ENCODE measurements at regions not wholly inside any gene's neighbourhood (a gene's known extent, or its start where the extent isn't known, plus 50 kb on each side); places are given as distances from the start of the nearest gene placed in this dataset.
"Not testable (repeated sequence)": the region's sequence is repeated elsewhere in the genome, so short reads cannot be mapped to it uniquely, and the experiment has no call there.

DNA sequence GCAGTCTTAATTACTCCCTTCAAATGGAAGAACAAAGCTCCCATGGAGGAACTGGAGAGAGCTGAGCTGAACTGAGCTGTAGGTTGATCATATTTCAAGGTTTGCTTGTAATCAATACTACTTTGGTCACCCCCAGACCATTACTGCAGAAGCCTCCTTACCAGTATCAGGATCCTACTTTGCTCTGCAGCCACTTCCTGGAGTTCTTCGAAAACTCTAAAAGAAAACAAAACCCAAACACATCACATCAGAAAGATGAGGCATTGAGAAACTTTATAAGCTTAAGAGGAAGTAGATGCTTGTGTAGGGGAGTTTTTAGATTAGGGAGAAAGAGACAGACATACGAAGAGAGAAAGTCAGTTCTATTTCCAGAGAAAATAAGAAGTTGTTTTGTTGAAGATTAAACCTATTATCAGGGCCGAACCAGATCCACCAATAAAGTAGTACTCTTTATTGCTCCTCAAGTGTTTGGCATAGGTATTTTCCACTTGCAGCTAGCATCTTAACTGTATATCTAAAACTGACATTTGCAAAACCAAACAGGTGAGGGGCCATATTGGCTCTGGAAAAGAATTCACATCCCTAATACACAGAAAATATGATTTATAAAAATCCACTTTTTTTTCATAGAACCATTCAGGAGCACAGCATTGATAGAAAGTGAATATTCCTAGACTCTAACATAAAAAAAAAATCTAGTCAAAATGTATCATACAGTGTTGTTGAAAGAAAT lies 166.9 kb upstream of the KLF7 start:
- no peak for DNase-seq

DNA sequence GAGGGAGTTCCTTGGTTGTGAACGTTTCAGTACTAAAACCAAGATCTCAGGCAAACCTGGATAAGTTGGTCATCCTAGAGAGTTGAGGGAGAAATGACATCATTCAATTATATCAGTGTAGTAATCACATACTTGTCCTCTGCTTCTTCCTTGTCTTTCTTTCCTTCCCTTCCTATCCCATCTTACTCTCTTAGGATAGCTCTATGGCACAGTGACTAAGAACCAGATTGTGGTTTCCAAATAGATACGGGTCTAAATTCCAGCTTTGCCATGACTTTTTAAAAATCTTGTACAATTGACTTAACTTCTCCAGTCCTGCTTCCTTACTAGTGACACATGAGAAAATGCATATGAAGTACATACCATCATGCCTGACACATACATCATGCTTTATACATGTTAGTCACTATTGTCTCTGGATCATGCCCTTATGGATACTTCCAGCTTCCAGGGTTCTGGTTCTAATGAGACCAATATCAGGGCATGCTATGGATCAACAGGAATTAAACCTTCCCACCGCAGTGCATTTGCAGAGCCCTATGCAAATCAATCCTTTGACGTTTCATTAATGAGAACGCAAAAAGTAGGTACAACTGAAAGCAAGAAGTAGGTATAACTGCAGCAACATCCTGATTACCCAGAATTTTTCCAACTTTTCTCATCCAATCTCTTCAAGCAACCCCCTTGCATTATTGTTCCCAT lies 168.0 kb upstream of the KLF7 start:
- DNase-seq = no peak

DNA sequence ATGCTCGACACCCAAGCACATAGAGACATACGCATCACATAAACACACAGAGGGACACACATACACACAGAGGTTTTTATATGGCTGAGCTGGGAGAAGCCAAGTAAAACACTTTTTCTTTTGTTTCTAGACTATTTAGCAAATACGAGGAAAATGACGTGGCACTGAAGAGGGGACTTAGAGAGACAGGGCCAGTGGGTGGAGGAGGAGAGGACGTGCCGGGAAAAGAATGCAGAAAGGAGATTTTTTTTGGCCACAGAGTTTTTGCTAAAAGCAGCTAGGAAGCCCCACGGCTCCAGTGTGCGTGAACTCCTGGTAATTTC lies 168.5 kb upstream of the KLF7 start:
- no peak for DNase-seq

DNA sequence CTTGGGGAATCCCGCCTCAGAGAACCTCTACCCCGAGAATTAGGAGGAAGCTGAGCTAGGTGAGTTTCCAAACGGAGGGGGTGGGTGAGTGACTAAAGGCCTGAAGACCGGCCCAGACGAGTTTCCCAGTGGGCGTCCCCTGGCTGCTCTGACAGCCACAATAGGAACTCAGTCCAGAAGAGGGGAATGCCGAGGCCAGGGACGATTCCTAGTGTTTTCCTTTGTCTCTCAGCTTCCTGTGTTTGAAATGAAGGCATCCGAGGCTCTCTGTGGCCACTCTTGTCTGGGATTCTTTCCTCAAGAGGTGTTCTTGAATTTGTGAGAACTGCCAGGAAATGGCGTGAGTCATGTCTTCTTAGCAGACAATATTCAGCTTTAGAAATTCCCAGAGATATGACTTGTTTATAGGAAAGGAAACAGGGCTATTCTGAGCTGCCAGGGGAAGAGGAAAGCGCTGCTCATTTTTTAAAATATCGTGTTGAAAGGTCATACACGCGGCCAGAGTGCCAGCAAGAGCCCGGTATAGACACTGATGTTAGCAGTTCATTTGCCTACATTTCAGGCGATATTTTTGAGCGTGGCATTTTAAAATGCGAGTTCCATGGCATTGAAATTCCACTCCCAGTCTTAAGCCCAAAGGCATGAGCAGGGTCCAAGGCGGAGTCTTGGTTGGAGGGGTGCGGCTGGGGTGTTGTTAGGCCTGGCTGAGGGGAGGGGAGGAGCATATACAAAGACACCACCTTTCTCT lies 169.1 kb upstream of the KLF7 start:
- DNase-seq = peak; percentile 80

DNA sequence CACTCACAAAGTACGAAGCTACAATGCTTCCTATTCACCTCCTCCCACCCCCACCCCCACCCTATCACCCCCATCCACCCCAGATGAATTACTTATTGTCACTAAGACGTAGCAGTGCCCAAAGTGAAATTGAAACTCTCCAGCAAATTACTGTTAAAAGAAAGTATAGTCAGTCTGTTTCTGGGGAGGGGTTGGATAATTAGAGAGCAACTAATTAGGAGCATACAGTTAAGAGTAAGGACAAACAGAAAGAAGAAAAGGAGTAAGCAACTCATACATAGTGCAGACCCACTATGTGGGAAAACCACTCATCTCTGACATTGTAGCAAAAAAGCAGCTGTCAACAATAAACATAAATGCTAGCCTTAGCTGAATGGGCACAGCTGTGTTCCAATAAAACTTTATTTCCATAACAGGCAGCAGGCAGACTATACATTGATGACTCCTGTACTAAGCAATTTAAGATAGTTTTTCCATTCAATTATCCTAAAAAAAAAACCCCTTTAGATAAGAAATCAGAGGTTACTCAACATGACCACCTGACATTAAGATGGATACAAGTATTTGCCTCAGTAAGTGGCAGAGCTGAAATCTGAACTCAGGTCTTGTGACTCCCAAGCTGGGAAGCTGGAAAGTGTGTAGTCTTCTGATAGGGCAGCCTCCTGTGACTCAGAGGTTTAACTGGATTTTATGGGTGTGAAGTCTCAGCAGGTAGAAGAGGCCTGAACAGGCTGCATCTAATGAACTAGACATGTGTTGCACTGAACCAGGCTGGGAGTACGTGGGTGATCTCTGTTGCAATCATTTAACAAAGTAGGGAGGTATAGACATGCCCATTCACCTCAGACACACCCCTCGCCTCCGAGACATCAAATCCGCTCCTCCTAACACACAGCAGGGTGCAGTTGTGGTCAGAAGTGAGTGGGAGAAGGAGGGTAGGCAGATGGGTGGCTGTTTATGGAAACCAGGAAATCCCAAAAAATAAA lies 171.8 kb upstream of the KLF7 start:
- DNase-seq = no peak

DNA sequence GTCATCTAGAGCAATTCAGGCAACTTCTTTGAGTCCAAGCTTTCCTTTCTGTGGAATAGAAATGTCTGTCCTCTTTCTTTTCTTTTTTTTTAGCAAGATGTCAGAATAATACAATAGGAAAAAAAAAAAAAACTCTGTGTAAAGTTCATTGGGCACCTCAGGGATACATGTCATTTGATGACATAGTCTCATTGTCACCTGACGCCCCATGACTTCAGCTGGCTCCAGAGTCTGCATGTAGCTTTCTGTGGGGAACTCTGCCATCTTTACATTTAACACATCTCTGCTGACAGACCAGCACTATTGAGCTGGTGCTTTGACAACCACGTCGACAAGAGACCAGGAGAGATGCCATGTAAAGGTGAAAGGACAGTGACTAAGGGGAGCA lies 172.5 kb upstream of the KLF7 start:
- DNase-seq = no peak

DNA sequence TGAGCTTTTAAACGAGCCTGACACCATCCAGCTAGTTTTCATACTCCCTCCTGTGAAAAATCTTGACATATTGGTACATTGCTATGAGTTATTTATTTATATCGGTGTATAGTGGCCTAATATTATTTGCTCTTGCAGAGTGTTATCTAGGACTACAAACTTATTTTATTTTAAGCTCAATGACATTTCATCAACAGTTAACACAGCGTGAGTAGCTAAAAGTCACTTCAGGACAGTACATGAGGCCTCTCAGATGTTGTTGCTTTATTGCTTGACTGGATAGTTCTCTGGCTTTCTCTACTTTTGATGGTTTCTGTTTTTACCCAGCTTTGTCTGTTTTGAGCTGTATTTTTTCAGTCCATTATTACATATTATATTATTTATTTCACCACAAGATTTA lies 172.9 kb upstream of the KLF7 start:
- DNase-seq = no peak

DNA sequence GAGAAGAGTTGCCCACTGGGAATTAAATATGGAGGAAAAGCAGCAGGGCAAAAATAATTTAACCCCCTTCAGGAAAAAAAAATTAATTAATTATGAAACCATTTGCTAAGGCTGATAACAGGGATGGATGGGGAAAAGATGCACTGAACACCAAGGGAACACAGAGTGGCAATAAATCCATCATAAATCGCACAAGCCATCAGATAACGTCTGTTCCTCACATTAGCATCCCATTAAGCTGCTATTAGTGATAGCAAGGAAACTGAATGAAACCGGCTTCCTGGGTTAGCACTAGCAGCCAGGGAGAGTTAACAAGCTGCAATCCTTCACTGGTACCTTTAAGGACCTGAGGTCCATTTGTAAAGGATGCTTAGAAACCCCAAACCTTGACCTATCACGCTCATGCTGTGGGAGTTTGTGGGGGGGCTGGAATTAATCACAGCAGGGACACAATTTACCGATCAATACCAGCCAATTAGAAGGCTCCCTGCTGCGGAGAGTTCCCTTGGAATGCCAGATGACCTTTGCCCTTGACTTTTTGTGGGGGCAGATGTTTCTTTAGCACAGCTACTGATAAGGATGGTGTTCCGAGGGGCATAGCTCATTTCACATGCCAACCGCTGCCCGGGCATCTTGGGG lies 175.5 kb upstream of the KLF7 start:
- no peak for DNase-seq

DNA sequence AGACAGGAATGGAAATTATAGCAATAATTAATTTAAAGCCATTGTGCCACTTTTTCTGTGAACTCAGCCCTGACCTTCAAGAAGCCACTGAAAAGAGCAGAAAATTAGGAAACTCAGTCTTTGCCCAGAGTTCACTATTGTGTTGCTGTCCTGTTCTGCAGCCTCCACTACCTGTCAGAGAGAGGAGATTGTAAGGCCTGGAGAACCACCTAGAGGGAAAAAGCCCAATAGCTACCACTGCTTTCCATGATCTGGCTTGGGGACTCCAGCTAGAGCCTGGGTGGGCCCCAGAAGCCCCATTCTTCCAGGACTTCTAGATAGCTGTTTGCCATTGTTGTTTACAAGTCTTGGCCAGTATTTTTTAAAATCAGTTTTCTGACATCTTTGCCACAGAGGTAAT lies 176.1 kb upstream of the KLF7 start:
- no peak for DNase-seq

DNA sequence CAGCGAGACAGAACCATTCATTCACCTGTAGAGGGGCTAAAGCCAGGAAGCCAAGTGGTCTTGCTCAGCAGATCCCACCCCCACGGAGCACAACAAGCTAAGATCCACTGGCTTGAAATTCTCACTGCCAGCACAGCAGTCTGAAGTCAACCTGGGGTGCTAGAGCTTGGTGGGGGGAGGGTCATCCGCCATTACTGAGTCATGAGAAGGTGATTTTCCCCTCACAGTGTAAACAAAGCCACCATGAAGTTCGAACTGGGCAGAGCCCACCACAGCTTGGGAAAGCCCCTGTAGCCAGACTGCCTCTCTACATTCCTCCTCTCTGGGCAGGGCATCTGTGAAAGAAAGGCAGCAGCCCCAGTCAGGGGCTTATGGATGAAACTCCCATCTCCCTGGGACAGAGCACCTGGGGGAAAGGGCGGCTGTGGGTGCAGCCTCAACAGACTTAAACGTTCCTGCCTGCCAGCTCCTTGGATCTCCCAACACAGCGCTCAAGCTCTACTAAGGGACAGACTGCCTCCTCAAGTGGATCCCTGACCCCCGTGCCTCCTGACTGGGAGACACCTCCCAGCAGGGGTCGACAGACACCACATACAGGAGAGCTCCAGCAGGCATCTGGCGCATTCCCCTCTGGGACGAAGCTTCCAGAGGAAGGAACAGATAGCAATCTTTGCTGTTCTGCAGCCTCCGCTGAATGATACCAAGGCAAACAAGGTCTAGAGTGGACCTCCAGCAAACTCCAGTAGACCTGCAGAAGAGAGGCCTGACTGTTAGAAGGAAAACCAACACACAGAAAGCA lies 179.0 kb upstream of the KLF7 start:
- not testable (repeated sequence) for DNase-seq

DNA sequence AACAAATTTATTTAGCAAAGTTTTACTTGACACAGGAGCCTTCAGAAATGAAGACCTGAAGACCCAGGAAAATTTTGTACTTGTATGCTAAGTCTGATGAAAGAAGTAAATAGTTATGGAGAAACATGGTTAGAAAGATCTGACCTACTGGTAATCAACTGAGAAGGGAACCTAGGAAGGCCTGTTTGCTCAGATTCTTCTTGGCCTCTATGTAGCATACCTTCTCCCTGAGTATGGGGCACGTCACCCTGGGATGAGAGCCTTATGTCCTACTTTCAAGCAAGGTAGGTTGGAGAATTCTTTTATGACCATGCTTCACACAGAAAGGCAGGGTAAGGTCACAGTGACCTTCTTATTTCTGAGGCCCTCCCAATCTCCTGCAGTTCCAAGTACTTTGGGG lies 178.6 kb upstream of the CREB1 start:
- DNase-seq = no peak

DNA sequence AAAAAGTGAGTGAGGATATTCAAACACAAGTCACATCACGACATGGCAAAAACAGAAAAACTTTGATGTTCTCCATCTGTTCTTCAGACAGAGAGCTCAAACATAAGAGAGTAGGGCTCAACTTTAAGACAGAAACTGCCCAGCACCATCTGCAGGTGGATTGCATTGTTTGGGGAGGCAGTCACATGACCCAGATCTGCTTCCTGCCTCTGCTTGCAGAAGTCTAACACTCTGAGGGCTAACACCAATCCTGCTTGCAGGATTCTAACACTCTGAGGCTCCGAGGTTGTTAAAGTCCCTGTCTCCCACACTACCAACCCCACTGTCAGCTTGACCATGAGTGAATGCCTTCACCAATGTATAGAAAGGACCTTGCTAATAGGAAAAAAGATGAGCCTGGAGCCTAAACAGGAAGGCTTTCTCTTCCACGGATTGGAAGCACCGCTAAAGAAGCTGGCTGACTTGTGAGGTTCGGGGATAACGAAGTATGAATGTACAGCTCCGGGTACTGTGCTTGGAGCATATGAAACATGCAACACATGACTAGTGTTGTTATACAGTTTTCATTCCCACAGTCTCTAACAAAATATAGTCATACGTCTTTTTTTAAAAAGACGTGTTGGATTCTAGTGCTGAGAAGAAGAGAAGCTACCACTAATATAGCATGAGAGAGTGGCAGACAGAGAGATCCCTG lies 176.6 kb upstream of the CREB1 start:
- DNase-seq = no peak

DNA sequence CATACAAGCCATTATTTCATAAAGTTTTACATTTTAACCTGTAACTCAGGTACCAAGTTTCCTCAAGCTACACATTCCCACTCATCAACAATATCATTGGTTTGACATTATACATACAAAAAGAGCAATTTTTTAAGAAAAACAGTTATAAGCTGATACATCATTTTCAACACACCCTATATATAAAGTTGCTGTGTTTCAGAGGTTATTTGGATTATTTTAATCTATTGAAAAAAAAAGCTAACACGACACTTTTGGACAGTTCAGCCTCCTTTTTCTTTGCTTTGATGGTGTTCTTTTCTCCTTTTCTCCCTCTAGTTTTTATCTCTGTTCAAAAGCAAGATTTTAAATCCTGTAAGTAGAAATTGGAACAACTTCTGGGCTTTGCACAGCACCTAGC lies 175.9 kb upstream of the CREB1 start:
- DNase-seq = no peak

DNA sequence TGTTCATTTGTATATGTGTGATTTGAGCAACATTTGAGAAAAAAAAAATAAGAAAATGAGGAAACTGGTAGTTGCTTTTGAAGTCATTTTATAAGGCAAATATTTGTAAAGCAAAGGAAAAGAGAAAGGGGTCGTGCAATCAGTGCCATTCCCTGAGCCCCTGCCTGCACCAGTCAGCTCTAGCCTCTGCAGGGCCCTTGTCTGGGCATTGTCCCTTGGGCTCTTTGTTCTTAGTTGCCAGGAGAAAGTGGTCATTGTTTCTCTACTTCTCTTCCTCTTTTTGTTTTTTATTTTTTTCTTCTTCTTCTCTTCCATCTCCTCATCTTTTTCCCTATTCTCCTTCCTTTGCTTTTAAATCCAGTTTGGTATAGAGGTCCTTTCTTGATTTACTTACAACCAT lies 175.3 kb upstream of the CREB1 start:
- DNase-seq = no peak

DNA sequence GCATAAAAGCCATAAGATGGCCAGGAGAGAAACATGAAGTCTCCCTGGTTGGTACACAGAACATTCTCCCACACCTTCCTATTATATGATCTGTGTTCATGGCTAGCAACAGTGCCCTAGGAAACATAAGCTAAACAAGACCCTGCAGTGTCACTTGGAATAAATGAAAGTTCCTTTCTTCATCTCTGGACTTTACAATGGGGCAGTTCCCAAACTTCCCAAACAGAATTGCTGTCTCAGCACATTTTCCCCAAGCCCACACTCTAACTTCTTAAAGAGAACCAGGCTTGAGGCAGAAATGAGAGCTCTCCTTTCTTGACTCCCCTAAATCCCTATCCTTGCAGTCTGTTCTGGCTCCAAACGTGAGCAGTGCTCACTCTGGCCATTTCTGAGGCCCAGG lies 173.2 kb upstream of the CREB1 start:
- no peak for DNase-seq

DNA sequence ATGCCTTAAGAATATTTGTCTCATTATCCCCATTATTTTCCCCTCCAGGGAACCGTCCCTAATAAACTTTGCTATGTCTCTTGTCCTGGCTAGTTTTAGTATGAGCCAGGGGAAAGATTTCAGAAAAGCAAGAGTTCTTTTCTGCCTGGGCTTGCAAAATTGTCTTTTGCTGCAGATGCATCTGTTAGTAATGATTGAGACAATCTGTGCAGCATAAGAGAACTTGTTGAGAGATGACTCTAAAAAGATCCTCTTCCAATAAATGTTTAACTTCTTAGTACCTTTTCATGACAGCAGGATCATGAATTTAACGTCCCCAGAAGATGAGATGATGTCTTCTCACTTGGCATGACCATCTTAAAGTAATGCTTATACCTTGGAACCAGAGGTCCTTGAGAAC lies 172.5 kb upstream of the CREB1 start:
- DNase-seq = no peak

DNA sequence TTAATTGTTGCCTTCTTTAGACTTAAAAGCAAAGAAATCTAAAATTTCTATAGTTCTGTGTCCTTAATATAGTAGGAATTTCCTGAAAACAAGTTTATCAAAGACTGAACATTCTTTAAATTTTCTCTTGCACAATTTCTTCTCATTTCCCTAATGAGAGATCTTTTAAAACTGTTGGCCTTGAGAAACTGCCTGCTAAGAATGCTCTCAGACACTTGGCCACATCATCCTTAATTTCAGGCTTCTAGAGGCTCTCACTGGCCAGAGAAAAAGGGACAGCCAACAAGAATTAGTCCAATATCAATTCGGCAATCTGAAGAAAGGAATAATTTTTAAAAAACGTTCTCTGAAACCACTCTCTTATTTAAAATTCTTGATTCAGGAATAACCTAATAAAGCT lies 167.0 kb upstream of the CREB1 start:
- no peak for DNase-seq

DNA sequence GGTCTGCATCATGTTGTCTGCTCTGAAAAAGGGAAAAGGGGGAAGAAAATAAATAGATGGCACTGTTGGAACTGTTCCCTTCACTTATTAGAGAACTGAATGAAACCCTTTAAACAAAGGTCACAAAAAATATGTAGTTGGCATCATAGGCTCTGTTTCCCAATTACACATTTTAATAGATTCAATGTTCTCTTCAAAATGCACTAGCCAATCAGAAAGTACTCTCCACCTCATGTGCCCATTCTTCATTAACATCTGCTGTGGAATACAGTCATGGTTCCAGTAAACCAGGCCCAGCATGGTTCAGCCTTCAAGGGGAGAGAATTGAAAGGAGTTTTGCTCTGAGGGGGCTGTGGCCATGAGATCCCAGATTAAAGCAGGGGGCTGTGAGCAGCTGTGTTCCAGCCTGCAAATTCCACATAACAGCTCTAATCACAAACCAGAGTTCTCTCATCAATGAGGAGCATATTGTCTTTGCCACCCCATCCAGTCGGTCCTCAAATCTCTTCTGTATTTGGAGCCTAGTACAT lies 165.9 kb upstream of the CREB1 start:
- no peak for DNase-seq

DNA sequence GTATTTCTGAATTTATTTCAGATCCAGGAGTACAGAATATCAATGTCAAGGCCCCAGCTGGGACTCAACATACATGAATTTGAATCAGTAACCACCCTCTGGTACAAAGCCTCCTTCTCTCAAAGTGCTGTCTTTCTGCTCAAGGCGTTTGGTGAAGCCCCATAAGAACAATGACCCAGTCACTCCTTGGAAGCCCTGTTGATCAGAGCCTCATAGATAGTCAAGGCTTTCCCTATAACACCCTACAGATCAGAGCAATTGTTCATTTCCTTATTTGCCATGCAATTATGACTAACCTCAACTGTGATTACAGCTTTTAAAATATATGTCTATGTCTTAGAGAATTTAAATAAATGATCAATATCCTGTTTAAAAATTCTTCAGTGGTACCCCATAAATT lies 159.1 kb upstream of the CREB1 start:
- no peak for DNase-seq

DNA sequence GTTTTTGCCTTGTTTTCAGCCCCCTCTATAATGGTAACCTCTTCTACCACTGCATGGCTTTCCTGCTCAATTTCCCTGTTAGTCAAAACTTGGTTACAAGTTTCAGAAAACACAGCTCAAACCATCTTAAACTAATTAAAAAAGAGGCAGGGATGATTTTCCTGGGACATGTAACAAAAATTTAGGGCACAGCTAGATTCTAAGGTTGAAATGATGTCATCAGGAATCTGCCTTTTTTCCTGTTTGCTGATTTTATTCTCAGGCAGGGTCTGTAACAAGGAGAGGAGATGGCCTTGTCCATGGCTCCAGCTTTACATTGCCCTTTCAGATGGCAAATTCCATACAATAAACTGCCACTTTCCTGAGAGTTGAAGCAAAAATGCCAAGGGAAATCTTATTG lies 157.9 kb upstream of the CREB1 start:
- no peak for DNase-seq

DNA sequence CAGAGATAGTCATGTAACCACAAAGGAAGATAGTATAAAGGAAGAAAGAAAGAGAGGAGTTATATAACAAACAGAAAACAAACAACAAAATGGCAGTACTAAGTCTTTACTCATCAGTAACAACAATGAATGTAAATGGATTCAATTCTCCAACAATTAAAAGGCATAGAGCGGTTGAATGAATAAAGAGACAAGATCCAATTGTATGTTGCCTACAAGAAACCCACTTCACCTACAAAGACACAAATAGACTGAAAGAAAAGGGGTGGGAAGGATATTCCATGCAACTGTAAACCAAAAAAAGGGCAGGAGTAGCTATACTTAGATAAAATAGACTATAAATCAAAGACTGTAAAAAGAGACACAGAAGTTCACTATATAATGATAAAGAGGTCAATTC lies 157.3 kb upstream of the CREB1 start:
- DNase-seq = no peak

All from femur (tissue), 1 donor.